NCI-H2107 treated with DMSO at 0.1 percent for 48 hours (cell line): ENCODE measurements at regions not wholly inside any gene's neighbourhood (a gene's known extent, or its start where the extent isn't known, plus 50 kb on each side); places are given as distances from the start of the nearest gene placed in this dataset.
A peak's percentile ranks its signal among the peaks of the same experiment; 100 is the strongest.

Experiments used
- DNase-seq: peaks from one replicate; lab custom pipeline; 2025; ENCODE audit not compliant: unreplicated experiment; lab: John Stamatoyannopoulos, UW

- DNase-seq, result no peak
These were observed 392.5 kb upstream of the RARB start for GRCh38 chr3:25035526-25035925.

DNA sequence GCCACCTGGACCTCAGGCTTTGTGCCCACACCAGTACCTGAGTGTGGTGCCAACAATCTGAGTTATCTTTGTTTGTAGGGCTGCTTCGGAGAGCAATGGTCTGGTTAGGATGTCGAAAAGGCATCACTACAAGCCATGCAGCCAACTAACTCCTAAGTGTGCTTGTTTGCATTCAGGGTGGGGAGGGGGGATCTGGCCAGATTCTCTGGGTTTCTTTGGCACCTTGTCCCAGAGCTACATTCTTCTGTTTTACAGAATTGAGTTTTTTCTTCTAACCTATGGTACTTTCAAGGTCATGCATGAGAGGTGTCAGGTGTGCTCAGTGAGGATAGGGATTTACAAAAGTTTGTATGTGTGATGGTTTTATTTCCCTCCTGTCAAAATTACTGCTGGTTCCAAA is 391.4 kb upstream of the RARB start:
- DNase-seq, result no peak

DNA sequence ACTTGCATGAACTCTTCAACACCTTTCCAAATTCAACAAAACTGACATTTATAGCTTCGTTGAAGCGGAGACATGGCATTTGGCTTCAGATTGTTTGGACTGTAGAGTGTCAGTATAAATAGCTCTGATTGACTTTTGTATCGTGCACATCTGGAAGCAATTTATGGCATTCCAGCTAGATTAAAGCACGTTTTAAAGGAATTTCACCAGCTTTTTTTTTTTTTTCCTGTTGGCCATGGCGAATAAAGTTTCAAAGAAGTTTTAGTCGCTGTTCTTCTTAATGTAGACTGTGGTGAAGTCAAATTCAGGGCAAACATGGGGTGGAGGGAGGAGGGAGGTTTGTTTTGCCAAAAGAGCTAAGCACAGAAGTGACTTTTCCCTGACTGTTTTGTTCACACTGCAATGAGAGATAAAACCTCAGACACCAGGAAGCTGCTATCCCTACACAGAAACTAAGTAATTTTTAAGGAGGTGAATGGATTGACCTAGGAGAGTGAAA is 391.0 kb upstream of the RARB start:
- no peak for DNase-seq

- no peak for DNase-seq
These were observed 389.8 kb upstream of the RARB start for GRCh38 chr3:25038271-25038670.

DNA sequence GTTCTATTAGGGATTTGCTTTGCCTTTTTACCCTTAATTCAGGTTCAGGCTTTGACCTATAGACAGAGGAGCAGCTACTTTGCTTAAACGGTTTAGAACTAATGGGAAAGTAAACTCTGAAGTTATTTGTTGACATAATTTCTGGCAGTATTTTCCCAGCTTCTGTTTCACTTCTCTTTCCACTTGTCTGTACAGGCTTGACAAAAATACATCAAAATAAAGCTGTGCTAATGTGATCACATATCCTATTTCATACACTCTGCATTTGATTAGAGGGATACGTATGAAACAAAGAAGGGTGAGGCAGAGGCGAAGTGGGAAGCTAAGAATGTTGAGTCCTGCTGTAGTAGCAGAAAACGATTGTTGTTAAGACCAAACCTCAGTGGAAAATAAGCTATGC is 389.1 kb upstream of the RARB start:
- DNase-seq, result peak; percentile 55

DNA sequence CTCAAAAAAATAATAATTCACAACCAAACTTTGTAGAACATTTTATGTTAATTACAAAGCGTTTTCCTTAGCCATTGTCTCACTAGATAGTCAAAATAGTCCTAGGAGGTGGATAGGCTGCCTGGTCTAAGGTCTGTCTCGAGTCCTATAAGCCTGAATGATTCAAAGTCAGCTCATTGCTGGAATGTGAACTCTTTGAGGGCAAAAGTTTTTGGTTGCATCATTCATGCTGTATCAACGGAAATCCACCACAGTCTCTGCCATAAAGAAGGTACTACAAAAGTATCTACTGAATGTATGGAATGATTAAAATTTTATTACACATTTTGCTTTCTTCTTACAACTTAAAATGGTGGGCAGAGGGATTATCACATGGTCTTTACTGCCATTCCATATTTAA is 387.3 kb upstream of the RARB start:
- no peak for DNase-seq

DNA sequence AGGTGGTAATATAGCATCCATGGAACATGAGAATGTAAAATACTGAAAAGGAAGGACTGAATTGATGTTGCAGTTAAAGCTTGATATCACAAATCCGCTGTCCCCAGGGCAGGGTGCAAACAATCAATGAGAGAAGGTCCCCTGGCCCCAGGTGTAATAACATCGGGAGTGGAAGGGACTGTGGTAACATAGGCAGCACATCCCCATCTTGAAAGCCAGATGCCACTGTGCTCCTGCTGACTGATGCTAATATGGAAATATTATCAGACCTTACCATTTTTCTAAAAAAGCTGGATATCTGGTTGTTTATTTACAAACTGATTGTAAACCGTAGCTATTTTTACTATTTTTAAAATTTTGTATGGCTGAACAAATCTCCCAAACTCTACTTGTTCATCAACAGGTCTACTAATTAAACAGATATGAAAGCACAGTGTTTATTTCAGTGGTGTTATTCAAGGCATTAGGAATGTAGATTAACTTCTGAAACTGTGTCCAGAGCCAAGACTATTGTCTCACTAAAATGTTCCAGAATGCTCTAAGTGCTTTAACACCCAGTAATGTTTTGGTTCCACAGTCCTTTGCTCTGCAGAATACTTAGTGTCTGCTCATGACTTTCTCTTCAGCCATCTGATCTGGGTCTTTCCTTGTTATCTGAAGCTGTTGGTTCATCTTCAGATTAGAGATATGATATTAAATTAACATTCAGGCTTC is 386.0 kb upstream of the RARB start:
- DNase-seq, result no peak

- DNase-seq, result no peak
These were observed 384.9 kb upstream of the RARB start for GRCh38 chr3:25043177-25043576.

GRCh38 chr3:25043749-25044148 is 384.3 kb upstream of the RARB start:
- DNase-seq, result no peak

DNA sequence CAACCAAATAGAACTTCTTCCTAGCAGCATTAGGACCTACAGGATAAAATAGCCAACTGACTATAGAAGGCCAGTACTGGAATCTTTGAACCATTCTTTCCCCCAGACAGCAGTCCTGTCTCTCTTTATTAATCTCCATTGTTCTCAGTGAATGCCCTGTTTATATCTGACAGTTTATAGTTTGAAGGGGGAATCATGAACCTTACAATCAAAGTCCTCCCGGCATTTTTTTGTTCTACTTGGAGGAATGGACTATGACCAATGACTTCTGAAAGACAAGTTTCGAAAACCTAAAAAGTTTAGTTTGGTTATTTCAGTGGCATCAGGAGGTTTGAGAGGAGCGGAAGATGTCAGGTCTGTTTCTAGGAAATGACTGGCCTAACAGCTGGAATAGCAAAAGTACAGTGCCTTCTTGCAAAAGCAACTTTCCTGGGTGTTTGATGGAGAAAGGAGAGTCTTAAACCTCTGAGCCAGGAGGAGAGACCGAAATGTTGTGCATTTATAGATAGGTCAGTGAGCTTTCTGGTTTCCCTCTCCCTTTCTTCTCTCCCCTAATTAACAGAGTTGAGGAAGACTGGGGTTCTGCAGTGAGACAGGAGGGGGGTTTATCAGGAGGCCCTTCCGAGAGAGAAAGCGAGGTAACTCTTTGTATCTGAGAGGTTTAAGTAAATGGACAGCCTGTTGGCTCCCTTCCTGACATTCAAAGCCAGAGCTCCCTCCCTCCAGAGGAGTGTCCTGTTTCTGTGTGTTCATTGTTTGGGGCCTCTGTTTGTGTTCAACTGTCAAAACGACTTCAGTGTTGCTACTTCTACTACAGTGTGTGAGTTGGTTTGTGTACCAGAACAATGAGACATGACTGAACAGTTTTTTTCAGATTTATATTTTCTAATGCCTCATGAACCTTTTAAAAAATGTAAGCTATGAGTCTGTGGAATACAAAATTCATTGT is 383.0 kb upstream of the RARB start:
- peak; percentile 44 for DNase-seq

DNA sequence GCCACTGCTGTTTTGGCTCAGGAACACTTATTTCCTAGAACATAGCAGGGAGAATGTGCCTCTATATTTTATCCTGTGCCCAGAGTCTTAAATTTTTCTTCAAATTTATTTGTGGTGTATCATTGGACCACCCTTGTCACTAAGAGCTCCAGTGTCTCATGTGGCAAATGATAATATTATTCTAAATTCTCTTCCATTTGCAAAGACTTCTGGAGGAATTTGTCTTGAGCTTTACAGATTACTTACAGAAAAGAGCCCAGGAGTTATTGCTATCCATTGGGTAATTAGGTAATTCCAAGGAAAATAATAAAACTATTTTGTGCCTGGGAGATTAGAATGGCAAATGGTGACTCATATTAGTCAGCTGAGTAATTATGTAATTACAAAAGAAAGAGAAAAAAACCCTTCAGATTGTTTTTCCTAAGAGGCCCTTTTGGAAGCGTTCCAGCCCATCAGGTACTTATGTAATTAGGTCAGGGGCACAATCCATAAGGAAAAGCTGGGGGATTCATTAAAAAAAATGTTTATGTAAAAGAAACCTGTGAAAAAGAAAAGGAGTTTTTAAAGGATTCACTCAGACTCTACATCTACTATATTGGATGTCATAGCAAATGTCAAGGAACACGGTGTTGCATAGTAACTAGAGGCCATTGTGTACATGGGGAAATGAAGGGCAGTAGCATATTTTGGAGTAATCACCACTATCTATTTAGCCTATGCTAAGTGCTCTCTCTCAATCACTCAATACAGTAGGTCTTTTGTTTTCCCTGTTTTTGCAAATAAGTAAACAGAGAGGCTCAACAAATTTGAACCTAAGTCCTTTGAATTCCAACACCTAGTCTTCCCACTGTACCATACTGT is 380.9 kb upstream of the RARB start:
- DNase-seq, result no peak

- DNase-seq, result no peak
These were observed 378.8 kb upstream of the RARB start for GRCh38 chr3:25049304-25049703.

DNA sequence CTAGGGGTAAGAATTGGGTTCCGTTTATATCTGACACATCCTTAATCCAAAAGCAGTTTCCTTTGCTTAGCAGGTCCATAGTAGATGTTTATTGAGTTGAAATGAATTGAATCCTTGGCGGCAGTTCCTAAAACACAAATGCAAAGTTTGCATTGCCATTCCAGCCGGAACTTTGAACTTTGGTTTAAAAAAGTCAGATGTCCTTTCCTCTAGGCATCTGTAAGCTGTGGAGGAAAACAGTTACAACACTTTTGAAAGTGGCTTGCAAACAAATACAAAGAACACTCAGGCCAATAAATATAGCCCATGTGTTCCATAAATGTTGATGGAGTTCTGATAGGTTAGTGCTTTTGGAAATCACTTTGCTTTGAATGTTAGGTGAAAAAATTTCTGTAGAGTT is 374.7 kb upstream of the RARB start:
- DNase-seq, result no peak

DNA sequence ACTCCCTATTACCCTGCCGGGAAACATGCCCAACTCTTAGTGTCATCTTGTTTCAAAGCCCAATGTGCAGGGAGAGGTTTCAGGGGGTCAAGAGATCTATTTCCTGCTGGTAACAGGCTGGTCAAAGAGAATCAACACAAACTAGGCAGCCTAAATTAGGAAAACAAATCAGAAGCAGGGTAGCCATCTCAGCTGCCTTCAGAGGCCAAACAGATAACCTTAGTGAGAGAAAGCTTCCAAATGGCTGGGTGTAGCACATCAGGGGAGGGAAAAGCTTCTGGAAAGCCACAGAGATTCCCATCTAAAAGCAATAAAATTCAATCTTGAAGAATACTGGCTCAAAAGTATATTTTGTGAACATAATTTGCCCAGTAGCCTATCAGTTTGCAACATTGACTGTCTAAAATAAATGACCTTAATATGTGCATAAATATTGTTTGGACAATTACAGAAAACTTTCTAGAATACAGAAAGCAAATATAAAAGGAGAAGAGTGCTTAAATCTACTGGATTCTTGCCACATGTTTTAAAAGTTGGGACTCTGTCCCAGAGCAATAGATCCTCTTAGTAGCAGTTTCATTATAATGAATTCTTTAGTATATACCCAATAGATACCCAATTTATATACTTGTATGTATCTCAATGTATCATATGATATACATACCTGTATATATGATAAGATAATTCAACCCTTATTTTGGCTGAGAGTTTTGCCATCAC is 371.9 kb upstream of the RARB start:
- DNase-seq, result no peak

DNA sequence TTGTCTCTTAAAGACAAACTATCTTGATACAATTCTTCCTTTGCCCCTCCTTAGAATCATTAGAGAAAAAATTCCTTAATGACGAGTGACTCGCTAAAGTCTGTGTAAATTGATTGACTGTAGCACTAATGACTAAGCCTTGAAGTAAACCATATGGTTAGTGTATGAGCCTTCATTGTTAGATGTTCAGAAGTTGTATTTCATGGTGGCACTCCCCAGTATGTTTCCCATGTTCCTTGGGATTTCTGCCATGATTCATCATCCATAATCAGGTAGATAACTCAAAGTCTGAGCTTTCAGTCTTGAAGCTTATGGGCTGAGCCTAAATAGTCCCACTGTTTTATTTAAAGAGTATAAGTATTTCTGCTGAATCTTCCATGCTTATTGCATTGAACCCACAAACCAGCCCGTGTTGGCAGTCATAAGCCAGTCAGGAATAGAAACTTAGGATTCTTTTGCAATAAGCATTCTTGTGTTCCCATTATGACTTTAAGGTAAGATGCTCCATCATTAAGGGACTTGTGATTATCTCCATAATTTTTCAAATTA is 371.2 kb upstream of the RARB start:
- no peak for DNase-seq

- no peak for DNase-seq
These were observed 370.7 kb upstream of the RARB start for GRCh38 chr3:25057379-25057778.

GRCh38 chr3:25064681-25065080 is 363.4 kb upstream of the RARB start:
- no peak for DNase-seq

DNA sequence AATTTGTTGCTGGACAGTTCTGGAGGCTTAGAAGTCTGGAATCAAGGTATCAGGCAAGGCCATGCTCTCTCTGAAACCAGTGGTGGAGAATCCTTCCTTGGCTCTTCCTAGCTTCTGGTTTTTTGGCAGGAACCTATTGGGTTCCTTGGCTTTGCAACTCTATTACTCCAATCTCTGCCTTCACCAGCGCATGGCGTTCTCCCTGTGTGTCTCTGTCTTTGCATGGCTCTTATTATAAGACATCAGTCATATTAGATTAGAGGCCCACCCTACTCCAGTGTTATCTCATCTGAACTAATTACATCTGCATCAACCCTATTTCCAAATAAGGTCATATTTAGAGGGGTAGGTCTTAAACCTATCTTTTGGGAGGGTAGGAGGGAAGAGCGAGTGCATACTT is 358.1 kb upstream of the RARB start:
- DNase-seq, result no peak

- no peak for DNase-seq
These were observed 356.2 kb upstream of the RARB start for GRCh38 chr3:25071846-25072245.

DNA sequence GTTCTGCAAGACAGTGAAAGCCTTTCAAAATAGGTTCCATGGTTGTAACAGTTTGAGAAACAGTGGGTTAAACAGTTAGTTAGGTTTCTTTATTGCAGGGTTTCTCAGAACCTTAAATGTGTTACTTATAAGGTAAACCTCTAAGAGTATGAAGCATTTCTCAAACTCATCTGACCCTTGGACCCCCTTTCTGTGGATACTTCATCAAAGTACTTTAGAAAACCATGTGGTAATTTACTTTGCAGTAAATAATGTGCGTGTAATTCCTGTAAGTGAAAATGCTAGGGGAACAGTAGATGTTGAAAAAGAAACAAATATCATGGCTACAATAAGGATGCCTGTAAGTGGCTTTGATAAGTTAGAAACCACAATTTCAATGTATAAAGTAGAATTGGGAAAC is 354.6 kb upstream of the RARB start:
- DNase-seq, result no peak
